HTR-8/SVneo (cell line): ENCODE measurements at regions not wholly inside any gene's neighbourhood (a gene's known extent, or its start where the extent isn't known, plus 50 kb on each side); places are given as distances from the start of the nearest gene placed in this dataset.

Experiments
- DNase-seq: peaks from one replicate; pipeline ENCODE4 v3.0.0; 2011; ENCODE audit warnings: low spot score, mixed read lengths; ENCODE audit not compliant: insufficient read length
- FAIRE-seq: peaks from 2 replicates; lab custom pipeline; 2011; peaks lifted over from hg19 to GRCh38; lab: Jason Lieb, UNC

DNA sequence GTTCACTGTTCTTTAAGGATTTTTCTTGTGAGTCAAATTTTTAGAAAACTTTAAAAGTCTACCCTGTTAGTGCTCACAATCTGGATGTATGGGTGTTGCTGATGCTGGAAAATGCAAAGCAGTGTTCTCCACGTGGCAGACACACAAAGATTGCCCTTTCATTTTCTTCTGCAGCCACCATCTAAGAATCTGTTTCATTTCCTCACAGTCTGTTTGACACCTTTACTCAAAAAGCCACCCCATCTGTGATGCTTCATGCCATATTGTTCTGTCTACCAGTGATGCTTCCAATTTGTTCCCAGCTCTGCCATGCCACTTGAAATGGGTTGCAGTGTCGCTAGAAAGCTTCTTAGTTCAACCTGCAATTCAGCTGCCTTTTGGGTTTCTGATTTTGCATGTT is 464.2 kb upstream of the UBE2E3 start:
- FAIRE-seq (no peak), DNase-seq (no peak)

DNA sequence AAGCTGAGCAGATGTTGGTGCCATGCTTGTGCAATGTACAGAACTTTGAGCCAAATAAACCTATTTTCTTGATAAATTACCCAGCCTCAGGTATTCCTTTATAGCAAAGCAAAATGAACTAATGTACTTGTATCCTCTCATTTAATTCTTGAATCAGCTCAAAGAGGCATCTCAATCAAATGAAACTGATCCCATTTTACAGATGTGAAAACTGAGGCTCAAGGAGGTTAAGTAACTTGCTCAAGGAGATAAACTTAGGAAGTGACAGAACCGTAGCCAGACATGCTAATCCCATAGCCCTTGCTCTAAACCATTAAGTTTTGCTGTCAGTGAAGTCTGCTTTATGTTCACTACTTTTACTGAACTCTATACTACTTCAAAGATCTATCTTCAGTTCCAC is 467.0 kb upstream of the UBE2E3 start:
- DNase-seq (no peak), FAIRE-seq (no peak)

DNA sequence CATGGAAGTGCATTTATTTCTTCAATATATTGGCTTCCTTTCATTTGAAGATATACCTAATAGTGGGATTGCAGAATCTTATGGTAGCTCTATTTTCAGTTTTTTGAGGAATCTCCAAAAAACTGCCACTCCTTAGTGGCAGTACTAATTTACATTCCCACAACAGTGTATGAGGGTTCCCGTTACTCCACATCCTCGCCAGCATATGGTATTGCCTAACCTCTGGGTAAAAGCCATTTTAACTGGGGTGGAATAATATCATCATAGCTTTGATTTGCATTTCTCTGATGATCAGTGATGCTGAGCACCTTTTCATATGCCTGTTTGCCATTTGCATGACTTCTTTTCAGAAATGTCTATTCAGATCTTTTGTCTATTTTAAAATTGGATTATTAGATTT is 471.9 kb upstream of the UBE2E3 start:
- FAIRE-seq (no peak), DNase-seq (no peak)

DNA sequence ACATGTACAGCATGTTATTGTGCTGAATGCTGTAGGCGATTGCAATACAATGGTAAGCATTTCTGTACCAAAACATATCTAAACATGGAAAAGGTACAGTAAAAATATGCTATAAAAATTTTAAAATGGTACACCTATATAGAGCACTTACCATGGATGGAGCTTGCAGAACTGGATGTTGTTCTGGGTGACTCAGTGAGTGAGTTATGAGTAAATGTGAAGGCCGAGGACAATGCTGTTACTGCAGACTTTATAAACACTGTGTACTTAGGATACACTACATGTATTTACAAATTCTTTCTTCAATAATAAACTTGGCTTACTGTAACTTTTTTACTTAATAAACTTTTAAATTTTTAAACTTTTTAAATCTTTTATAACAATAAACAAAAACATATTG is 473.4 kb upstream of the UBE2E3 start:
- FAIRE-seq (no peak), DNase-seq (no peak)

DNA sequence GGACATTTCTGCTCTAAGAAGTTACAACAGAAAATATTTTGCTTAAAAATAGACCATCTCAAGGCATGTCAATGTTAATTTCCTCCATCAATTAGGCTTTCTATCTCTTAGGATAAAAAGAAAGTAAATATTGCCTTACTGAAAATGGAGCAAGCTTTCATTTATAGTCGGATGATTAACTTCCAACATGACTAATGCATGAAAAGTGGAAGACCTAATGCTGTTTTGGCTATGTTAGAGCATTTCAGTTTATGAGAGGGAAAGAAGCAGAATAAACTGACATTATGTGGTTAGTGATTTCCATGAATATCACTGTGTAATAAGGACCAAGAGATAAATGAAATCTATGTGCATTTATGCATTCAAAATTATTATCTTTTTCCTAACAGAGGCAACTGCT is 475.2 kb upstream of the UBE2E3 start:
- FAIRE-seq (no peak), DNase-seq (no peak)

DNA sequence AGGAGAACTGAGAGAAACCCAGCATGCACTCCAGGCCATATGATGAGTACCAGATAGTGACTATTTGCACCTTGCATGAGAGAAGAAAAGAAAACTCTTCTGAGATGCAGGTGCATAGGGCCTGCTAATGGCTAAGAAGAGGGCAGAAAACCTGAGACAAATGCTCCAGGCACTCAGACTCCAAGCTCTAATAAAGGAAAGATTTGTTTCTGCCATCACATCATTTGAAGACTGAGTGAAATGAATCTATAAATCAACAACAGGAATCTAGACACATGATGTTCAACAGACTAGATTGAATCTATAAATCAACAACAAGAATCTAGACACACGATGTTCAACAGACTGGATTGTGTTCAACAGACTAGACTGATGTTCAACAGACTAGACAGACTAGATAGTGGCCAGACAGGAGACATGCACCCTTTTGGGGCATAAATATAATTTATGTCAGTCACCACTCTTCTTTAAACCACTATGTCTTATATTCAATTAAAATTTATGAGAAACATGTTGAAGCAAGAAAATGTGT is 482.7 kb upstream of the UBE2E3 start:
- DNase-seq, result no peak
- no peak for FAIRE-seq

DNA sequence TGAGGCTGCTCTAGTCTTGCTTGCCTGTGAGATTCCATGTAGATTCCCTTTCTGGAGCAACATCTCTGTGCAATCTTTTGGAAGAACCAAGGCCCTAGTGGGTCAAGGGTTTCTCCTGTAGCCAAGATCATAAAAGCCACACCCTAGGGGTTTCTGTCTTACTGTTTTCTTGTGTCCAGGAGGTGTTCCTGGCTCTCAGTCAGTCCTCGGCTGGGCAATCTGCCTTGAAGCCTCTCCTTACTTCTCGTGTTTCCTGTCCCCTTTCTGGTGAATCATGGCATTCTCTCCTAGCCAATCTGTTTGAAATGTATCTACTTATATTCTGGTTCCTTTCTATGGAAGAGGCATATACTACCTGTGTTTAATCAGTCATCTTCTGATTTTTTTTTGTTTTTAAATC is 484.8 kb upstream of the UBE2E3 start:
- DNase-seq (no peak), FAIRE-seq (no peak)

DNA sequence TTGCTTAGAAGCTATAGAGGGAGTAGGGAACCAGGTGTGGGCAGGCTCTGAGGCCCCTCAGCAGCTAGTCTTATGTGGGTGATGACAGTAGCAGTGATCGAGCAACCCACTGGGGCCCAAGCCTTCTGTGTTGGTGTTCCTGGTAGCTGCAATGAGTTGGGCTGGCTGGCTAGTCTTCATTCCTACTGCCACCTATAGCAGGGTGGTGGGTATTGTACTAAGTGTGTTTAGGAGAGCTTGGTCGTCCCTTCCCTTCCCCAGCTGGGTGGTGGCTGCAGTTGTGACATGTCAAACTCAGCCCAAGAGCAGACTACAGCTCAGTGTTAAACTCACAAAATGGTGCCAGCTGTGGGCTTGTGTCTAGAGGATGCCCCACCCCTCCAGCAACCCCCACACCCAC is 486.1 kb upstream of the UBE2E3 start:
- no peak for FAIRE-seq
- DNase-seq, result no peak

DNA sequence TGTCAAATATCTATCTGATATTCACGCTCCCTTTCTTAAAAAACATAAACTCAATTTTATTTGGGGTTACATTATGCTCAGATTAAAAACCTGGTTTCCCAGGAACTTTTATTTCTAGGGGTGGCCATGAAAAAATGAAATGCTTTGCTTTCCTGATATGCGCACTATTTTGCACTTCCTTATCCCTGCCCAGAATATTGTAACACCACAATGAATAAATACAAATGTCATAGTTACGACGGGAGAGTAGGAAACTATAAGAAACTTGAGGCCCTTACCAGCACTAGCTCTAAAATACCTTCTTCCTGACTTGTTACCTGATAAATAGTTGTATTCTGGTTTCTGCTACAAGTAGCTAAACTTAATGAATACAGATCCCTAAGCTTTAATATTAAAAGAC is 475.6 kb upstream of the CWC22 start:
- no peak for DNase-seq
- no peak for FAIRE-seq

DNA sequence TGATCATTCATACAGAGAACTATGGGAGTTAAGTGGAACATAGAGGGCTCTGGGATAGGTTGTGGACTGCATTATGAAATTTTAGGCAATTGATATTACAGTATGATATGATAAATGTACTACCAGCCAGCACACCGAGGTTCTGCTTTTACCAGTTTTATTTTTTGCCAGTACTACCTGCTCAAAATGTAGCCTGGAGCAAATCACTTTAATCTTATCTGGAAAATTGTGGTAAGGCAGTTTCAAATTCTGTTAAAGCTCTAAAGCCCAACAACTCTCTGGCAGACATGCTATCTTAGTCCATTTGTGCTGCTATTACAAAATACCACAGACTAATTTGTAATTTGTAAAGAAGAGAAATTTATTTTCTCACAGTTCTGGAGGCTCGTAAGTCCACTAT is 474.9 kb upstream of the CWC22 start:
- no peak for DNase-seq
- FAIRE-seq, result no peak

DNA sequence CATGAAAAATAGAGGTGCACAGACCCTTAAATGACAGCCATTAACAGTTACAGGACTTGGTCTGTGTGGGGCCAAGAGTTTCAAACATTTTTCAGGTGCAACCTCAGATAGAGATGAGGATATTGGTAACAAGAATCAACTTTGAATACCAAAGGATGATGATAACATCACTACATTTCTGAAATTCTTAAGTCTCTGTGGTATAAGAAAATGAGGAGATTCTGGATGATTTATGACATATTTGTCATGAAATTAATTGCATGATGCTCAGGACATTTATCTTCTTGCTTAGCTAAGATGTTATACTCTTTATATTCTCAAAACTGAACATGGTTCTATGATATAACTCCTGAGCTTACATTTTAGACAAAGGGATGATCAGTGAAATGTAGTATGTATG is 471.8 kb upstream of the CWC22 start:
- DNase-seq (peak; percentile 18), FAIRE-seq (no peak)

DNA sequence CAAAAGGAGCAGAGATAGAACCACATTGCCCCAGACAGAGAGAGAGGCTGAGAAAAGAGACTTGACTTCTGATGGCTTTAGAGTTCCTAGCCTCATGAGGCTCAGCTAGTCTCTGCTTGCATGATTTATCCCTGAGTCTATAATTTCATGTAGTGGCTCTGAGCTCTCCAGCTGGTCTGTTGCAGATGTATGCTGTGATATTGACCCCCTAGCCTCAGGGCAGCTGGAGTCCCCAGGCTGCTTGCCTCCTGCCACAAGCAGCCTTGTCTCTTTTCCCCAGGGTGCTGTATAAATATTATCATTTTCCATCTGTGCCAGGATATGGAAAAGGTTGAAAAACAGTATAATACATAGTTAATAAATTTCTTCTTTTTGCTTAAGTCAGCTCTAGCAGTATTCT is 467.6 kb upstream of the CWC22 start:
- DNase-seq (no peak), FAIRE-seq (no peak)

DNA sequence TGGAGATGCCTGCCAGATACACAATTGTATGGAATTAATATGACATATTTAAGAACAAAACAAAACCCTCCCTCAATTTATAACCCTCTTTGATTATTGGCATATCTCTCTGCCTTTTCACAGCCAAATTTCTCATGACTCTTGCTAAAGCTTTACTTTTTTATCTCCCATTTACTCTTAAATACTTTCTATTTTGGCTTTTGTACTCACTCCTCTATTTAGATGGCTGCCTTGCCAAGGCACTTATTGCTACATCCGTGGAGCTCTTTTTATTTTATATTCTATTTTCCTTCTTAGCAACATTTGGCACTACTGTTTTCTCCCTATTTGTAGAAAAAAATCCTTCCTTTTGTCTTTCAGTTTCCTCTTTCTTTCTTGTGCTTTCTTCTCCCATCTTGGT is 466.4 kb upstream of the CWC22 start:
- FAIRE-seq (no peak), DNase-seq (no peak)

DNA sequence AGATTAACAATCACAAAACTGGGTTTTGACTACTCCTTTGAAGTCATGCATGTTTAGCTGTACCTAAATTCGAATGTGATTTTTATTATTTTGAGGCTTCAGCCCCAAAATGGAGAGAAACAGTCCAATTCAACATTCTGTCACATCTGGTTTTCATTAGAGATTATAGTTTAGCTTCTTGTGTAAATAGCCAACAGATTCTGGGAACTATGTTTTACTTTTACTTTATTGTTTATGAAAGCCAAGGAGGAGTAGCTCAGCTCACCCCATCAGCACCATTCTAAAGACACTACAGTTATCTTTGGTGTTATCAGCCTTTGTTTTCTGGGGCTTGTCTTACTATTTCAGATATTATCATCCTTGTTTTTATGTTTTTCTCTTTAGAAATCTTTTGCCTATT is 465.0 kb upstream of the CWC22 start:
- DNase-seq (no peak), FAIRE-seq (no peak)

DNA sequence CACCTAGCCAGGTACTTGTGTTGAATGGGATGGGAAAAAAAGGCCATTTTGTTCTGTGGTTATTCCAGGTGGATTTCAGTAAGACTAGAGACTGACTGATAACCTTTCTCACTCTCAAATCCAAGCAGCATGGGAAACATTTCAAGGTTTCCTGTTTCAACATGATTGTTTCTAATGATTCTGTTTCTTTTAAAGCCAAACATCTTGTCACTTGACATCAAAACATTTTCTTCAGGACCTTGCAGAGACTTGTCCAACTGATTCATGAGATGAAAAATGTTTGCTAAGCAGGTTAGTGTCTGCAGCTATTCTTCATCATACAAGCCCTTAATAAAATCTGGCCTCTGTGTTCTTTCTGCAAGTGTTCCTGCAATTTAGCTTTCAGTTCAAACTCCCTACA is 456.5 kb upstream of the CWC22 start:
- no peak for FAIRE-seq
- DNase-seq, result no peak

DNA sequence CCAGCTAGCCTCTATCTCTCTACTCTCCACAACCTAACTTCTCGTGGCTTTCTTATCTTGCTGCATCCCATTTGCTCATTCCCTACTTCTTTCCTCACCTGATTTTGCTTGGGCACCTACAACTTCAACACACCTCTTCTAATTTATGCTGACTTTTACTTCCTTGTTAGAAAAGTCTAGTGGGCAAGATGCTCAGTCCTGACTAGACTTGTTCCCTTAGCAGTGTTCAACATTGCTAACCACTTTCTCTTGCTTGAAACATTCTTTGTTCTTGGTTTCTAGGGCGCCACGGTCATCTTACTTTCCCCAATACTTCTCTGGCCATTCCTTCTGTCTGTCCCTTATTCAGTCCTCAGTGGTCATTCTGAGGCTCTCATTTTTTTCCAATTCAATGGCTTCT is 454.7 kb upstream of the CWC22 start:
- FAIRE-seq, result no peak
- DNase-seq, result no peak

DNA sequence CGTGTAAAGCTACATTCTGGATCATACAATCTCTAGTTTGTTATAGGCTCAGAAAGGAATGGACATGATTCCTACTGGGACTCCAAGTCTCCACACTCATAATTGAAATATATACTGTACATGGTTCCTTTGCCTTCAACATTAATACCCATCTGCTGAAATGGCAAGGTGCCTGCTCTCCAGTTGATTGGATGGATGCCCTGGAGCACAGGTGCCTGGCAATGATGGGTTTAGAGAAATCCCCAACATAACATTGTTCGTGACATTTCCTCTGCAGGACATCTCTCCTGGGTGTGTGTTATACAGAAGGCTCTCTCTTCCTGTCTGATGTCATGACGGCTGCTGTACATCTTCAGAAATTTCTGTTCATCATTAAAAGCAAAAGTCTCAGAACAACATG is 449.7 kb upstream of the CWC22 start:
- DNase-seq (no peak), FAIRE-seq (no peak)

DNA sequence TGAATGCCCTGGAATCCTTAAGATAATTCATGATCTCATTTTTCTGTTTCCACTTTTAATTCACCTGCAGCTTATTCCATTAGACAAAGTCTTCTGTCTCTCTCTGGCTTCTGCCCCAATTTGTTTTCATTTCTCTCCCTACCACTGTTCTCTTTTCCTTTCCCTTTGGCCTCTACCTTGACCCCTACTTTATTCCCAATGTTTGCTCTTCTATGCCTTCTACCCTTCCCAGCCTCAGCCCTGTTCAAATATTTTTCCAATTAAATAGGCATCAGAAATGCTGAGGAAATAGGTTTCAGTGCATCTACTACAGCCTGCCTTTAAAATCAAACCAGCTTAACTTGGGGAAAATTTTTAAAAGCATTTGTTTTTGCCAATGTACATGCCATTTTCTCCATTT is 443.7 kb upstream of the CWC22 start:
- DNase-seq (no peak), FAIRE-seq (no peak)

DNA sequence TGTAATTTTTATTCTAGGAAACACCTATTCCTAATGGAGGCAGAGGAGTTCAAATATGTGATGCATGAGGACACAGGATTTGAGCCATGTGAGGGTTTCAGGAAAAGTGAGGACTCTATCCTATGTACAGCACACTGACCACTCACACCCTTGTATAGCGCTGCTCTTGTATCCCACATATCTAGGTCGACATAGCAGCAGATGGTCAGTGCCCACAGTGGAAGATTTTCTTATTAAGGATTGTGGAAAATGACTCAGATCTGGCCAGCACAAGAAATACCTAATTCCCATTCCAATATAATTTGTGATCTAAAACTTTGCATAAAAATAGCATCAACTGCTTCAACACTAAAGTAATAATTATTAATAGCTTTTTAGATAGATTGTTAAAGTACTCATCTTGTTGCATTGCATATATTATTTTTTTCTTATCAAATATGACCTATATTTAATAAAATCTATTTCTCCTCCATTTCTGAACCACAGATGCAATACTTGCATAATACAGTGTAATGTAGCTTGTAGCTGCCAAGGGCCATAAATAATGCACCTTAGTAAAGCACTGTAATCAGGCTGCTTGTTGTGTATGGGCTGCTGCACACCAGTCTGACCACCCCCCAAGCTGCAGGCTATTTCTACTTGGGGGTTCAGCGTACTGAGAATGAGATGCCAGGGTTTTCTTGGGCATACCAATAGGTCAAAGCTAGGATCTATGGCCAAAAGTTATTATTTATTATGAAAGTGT is 442.2 kb upstream of the CWC22 start:
- FAIRE-seq (no peak), DNase-seq (no peak)

DNA sequence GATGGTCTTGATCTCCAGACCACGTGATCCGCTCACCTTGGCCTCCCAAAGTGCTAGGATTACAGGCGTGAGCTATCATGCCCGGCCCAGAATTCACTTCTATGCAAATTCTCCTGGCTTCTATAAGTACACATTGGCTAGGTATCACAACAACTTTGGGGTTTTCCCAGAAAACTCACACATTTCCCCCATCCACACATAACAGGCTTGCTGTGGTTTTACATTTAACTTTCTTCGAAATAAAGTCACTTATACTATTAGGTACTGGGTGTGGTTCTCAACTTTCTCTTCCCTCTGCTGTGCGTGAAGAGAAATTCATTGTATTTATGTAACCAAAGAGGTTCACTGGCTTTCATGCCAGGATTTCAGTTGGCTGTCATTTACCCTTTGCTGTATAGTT is 439.4 kb upstream of the CWC22 start:
- no peak for FAIRE-seq
- DNase-seq, result no peak

DNA sequence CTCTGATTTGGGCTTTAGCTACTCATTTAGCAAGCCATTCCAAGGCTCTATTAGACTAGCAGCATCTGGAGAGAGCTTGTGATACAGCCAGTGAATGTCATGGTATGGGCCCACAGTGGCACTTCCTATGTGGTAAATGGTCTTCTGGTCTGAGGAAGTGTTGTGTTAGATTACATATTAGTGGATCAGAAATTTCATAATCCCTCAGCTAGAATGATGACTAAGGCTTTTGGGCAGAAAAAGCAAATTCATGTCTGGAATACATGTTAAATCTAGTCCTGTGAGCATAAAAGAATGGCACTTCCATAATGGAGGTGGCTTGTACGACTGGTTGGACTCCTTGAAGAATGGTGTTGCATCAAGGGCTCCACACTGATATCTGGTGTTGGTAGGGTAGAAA is 436.8 kb upstream of the CWC22 start:
- DNase-seq (no peak), FAIRE-seq (no peak)

DNA sequence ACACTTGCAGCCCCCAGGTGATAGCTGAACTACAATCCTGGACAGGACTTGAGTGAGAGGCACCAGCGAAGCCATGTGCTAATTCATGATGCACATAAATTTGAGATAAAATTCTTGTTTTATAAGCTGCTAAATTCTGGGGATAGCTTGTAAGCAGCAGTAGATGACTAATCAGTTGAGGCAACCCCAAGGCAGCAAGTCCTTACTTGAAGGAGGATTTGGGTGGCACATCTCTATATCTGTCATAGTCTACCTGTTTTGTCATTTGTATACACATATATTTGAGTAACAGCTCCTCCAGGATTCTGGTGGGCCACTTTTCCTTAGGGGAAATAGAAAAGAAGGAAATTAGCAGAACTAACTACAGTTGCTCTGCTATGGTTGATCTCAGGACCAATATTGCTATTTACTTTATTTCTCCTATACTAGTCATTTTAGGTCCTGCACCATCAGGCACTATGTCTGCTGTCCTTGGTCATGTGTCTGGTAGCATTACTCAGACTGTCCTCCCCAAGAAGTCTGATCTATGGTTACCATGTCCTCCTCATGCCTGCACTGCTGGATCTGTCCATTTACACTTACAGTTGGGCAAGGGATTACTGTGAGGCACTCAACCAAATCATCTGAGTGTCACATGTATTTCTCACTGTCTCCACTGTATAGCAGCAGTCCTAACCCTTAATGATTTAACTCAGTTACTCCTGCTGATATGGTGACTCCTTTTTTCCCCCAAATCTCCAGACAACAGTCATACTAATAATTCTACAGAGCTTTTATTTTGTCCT is 436.0 kb upstream of the CWC22 start:
- DNase-seq (no peak), FAIRE-seq (no peak)
